ENCODE measurements at regions not wholly inside any gene's neighbourhood (a gene's known extent, or its start where the extent isn't known, plus 50 kb on each side); places are given as distances from the start of the nearest gene placed in this dataset.

GRCh38 chr17:36727577-36727976 lies 126.2 kb downstream of the MRM1 start:
- TF ChIP-seq ZNF70 (CRISPR knock-in tag; IDR thresholded peaks at IDR 0.05) (no peak), SNAI2 (CRISPR knock-in tag; IDR thresholded peaks at IDR 0.05) (no peak), BACH2 (CRISPR knock-in tag; IDR thresholded peaks at IDR 0.05; ENCODE audit: borderline replicate concordance) (no peak), RARB (CRISPR knock-in tag; IDR thresholded peaks at IDR 0.05) (no peak), ZNF565 (CRISPR knock-in tag; conservative IDR thresholded peaks at IDR 0.05; ENCODE audit: low read depth) (no peak), PATZ1 (CRISPR knock-in tag; IDR thresholded peaks at IDR 0.05; ENCODE audit: borderline replicate concordance) (no peak), TOX (CRISPR knock-in tag; IDR thresholded peaks at IDR 0.05; ENCODE audit: borderline replicate concordance) (no peak), CSDC2 (CRISPR knock-in tag; IDR thresholded peaks at IDR 0.05) (no peak), PPARA (CRISPR knock-in tag; IDR thresholded peaks at IDR 0.05; ENCODE audit: borderline replicate concordance) (no peak)
- peak; percentile 40 for ATAC-seq

DNA sequence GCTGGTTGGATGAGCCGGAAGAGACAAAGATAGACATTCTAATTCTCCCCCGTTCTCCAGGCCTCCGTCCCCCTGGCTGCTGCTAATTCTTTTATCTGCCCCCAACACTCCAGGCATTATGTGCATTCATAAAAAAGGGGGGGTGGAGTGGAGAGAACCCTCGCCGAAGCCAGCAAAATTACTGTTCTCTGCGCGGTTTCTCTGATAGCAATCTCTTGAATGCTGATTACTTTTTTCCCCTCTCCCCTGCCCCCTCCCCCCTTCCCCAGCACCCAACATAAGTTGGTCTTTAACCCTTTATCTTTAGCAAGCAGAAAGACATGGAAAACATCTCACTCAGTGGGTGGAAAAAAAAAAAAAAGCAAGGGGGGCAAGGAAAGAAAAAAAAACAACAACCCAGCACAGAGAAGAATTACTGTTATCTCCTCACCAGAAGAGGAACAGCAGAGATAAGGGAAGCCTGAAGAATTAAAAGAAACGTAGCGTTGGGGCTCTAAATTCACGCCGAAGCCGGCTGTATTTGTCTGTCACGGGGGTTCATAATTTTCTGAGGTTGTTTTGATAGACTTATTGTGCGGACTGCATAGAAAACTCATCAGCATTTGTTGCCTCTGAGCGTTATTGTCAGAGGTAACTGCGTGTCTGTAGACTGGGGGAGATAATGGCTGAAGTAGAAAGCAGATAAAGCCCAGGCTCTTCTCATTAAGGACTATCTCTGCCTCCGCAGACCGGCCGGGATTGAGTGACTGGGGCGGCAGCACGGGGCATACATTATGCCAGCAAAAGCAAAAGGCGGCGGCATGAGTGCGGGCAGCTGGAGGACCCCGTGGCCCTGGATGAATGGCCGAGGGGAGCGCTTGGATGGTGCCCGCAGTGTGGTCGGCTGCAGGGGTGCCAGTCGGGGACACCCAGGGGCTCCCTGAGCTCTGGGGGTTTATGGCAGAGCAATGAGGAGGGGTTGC lies 126.9 kb downstream of the MRM1 start:
- ATAC-seq, result peak; percentile 45
- peak; percentile 82 for TF ChIP-seq TCF4 (CRISPR knock-in tag; IDR thresholded peaks at IDR 0.05; ENCODE audit: borderline replicate concordance)
- TF ChIP-seq, protein P1, sequence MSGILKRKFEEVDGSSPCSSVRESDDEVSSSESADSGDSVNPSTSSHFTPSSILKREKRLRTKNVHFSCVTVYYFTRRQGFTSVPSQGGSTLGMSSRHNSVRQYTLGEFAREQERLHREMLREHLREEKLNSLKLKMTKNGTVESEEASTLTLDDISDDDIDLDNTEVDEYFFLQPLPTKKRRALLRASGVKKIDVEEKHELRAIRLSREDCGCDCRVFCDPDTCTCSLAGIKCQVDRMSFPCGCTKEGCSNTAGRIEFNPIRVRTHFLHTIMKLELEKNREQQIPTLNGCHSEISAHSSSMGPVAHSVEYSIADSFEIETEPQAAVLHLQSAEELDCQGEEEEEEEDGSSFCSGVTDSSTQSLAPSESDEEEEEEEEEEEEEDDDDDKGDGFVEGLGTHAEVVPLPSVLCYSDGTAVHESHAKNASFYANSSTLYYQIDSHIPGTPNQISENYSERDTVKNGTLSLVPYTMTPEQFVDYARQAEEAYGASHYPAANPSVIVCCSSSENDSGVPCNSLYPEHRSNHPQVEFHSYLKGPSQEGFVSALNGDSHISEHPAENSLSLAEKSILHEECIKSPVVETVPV (CRISPR knock-in tag; IDR thresholded peaks at IDR 0.05), result no peak
- TF ChIP-seq, protein P2, sequence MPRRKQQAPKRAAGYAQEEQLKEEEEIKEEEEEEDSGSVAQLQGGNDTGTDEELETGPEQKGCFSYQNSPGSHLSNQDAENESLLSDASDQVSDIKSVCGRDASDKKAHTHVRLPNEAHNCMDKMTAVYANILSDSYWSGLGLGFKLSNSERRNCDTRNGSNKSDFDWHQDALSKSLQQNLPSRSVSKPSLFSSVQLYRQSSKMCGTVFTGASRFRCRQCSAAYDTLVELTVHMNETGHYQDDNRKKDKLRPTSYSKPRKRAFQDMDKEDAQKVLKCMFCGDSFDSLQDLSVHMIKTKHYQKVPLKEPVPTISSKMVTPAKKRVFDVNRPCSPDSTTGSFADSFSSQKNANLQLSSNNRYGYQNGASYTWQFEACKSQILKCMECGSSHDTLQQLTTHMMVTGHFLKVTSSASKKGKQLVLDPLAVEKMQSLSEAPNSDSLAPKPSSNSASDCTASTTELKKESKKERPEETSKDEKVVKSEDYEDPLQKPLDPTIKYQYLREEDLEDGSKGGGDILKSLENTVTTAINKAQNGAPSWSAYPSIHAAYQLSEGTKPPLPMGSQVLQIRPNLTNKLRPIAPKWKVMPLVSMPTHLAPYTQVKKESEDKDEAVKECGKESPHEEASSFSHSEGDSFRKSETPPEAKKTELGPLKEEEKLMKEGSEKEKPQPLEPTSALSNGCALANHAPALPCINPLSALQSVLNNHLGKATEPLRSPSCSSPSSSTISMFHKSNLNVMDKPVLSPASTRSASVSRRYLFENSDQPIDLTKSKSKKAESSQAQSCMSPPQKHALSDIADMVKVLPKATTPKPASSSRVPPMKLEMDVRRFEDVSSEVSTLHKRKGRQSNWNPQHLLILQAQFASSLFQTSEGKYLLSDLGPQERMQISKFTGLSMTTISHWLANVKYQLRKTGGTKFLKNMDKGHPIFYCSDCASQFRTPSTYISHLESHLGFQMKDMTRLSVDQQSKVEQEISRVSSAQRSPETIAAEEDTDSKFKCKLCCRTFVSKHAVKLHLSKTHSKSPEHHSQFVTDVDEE (CRISPR knock-in tag; IDR thresholded peaks at IDR 0.05), result peak; percentile 54; the same call in 1 of the 2 replicates

DNA sequence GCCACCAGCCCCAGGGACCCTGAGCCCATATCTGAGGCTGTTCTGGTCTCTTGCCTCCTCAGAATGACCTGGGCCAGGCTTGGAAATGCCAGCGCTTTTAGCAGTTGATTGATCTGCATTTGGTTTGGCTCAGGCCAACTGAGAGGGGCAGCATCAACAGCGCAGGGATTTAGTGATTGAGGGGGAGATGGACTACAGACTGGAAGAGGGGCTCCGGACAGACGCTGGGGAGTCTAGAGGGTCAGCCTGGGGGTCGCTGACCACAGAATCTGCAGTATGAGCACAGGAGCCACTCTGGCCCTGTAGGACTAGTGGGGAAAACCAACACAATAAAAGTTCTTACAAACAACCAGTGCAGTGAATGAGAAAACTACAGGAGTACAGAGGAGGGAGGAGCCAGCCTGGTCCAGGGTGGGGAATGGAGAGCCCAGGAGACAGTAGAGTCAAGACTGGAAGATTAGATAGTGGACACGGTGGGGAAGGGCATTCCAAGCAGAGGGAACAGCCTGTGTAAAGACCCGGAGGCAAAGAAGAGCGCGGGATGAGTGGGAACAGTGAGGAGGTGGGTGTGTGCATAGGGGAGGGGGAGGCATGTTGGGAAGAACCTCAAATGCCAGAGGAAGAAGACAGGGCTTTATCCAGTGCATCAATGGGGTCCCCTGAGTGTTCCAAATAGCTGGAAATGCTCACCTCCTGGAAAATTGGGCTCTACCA lies 128.9 kb downstream of the MRM1 start:
- TF ChIP-seq PPARA (CRISPR knock-in tag; IDR thresholded peaks at IDR 0.05; ENCODE audit: borderline replicate concordance) (no peak), ZFP3 (CRISPR knock-in tag; IDR thresholded peaks at IDR 0.05) (no peak), TCF4 (CRISPR knock-in tag; IDR thresholded peaks at IDR 0.05; ENCODE audit: borderline replicate concordance) (no peak), SNAI2 (CRISPR knock-in tag; IDR thresholded peaks at IDR 0.05) (no peak), RARB (CRISPR knock-in tag; IDR thresholded peaks at IDR 0.05) (no peak), CSDC2 (CRISPR knock-in tag; IDR thresholded peaks at IDR 0.05) (no peak), PATZ1 (CRISPR knock-in tag; IDR thresholded peaks at IDR 0.05; ENCODE audit: borderline replicate concordance) (no peak), ZNF565 (CRISPR knock-in tag; conservative IDR thresholded peaks at IDR 0.05; ENCODE audit: low read depth) (no peak), TOX (CRISPR knock-in tag; IDR thresholded peaks at IDR 0.05; ENCODE audit: borderline replicate concordance) (no peak), ZNF70 (CRISPR knock-in tag; IDR thresholded peaks at IDR 0.05) (no peak), ZFP30 (CRISPR knock-in tag; IDR thresholded peaks at IDR 0.05) (no peak), GLIS3 (CRISPR knock-in tag; IDR thresholded peaks at IDR 0.05) (no peak), ESRRG (CRISPR knock-in tag; IDR thresholded peaks at IDR 0.05) (no peak), BACH2 (CRISPR knock-in tag; IDR thresholded peaks at IDR 0.05; ENCODE audit: borderline replicate concordance) (no peak), ZC3H10 (CRISPR knock-in tag; IDR thresholded peaks at IDR 0.05) (no peak)
- TF ChIP-seq, protein P3, sequence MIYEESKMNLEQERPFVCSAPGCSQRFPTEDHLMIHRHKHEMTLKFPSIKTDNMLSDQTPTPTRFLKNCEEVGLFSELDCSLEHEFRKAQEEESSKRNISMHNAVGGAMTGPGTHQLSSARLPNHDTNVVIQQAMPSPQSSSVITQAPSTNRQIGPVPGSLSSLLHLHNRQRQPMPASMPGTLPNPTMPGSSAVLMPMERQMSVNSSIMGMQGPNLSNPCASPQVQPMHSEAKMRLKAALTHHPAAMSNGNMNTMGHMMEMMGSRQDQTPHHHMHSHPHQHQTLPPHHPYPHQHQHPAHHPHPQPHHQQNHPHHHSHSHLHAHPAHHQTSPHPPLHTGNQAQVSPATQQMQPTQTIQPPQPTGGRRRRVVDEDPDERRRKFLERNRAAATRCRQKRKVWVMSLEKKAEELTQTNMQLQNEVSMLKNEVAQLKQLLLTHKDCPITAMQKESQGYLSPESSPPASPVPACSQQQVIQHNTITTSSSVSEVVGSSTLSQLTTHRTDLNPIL (CRISPR knock-in tag; IDR thresholded peaks at IDR 0.05; ENCODE audit: low read depth), result no peak
- TF ChIP-seq, protein P1 (CRISPR knock-in tag; IDR thresholded peaks at IDR 0.05), result no peak
- no peak for ATAC-seq
